ENCODE measurements at regions not wholly inside any gene's neighbourhood (a gene's known extent, or its start where the extent isn't known, plus 50 kb on each side); places are given as distances from the start of the nearest gene placed in this dataset.

DNA sequence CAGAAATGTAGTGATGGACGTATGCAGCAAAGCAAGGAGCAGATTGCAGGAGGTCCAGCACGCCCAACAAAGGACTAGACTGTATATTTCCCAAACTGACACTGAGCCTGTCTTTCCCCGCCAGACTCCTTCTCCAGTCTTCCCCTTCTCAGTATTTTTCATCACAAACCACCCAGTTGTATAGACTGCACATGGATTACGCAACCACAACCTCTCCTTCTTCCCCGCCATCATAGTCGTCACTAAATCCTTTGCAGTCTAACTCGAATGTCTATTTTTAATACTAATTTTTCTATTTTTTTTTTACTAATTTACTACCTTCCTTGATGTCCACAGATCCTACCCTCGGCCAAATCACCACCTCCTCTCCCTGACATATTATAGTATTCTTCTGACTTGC lies 105.4 kb downstream of the MTNR1A start (continued):
- no peak for TF ChIP-seq ZNF24 (IDR thresholded peaks at IDR 0.05)

DNA sequence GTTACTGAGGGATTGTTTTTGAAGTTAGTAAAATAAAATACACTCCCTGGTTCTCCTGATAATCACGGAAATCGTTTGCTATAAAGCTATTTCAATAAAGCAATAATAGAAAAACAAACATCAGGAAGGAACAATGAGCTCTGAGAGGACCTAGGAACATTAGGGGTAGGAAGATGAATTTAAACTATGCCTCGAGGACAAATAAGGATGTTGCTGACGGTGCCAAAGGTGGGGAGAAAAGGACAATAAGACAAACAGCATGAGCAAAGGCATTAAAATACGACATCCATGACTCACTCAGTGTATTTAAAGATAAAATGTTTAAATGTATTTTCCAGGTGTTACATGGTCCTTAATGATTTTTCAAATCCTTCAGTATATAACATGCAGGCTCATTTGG lies 110.3 kb downstream of the MTNR1A start:
- H3K4me1 ChIP-seq (ENCODE audit: control insufficient read depth, insufficient read depth, low read length), result no peaks in the 10 kb centered on the region
- RAD21 ChIA-PET (ENCODE audit: unreplicated experiment), result no interaction called here
- no TSS peak for BruUV-seq (replicated peaks)
- POLR2A ChIA-PET, result no interaction called here
- intact Hi-C loops (cut with micrococcal nuclease; ENCODE audit: unreplicated experiment) (no loop called here), in situ Hi-C loops (cut with MboI) (no loop called here)
- ATAC-seq (no peak), DNase-seq (ENCODE audit: low read depth, low spot score) (no peak), FAIRE-seq (no peak)
- no peaks in the 10 kb centered on the region for H3K9me3 ChIP-seq (replicated peaks; ENCODE audit: control insufficient read depth, insufficient read depth, low read length)
- 2% methylated on average over 5 of the region's 5 CpGs for WGBS (ENCODE audit: insufficient coverage, insufficient replicate concordance, low lambda C conversion rate, missing lambda C conversion rate)
- no peak overlapping the region for H2AFZ ChIP-seq (ENCODE audit: control insufficient read depth, low read depth, low read length)
- no peak overlapping the region for H3K4me2 ChIP-seq (ENCODE audit: control insufficient read depth, insufficient read depth)
- CTCF ChIA-PET, result no interaction called here
- no peaks in the 10 kb centered on the region for H4K20me1 ChIP-seq (ENCODE audit: control insufficient read depth, insufficient read depth)
- SMC1A ChIA-PET (ENCODE audit: uncharacterized antibody, unreplicated experiment), result no interaction called here
- H3K79me2 ChIP-seq (ENCODE audit: control insufficient read depth, insufficient read depth, low read length), result no peaks in the 10 kb centered on the region
- H3K36me3 ChIP-seq (ENCODE audit: control insufficient read depth in 2 of 2, insufficient read depth in 2 of 2, low read length in 1 of 2), result no peaks in the 10 kb centered on the region
- H3K4me3 ChIP-seq, result no peak overlapping the region
- H3K9ac ChIP-seq (ENCODE audit: control insufficient read depth, insufficient read depth, low read length), result no peak overlapping the region
- no peak overlapping the region for H3K27ac ChIP-seq (ENCODE audit: control insufficient read depth, insufficient read depth)
- no peaks in the 10 kb centered on the region for H3K27me3 ChIP-seq (replicated peaks in 1 of 2; ENCODE audit: control insufficient read depth in 2 of 2, insufficient read depth in 2 of 2, low read length in 1 of 2)
- TF ChIP-seq IKZF1 (conservative IDR thresholded peaks at IDR 0.05), result no peak
- TF ChIP-seq HDAC6 (IDR thresholded peaks at IDR 0.05; ENCODE audit: unreplicated experiment), result no peak
- TF ChIP-seq KAT2A (conservative IDR thresholded peaks at IDR 0.05; ENCODE audit: control insufficient read depth, low read depth, low read length), result no peak
- TF ChIP-seq NR2C1 (IDR thresholded peaks at IDR 0.05), result no peak
- no peak for TF ChIP-seq TCF3 (IDR thresholded peaks at IDR 0.05; ENCODE audit: borderline replicate concordance, insufficient read depth, low read depth, low read length)
- TF ChIP-seq, protein P1, sequence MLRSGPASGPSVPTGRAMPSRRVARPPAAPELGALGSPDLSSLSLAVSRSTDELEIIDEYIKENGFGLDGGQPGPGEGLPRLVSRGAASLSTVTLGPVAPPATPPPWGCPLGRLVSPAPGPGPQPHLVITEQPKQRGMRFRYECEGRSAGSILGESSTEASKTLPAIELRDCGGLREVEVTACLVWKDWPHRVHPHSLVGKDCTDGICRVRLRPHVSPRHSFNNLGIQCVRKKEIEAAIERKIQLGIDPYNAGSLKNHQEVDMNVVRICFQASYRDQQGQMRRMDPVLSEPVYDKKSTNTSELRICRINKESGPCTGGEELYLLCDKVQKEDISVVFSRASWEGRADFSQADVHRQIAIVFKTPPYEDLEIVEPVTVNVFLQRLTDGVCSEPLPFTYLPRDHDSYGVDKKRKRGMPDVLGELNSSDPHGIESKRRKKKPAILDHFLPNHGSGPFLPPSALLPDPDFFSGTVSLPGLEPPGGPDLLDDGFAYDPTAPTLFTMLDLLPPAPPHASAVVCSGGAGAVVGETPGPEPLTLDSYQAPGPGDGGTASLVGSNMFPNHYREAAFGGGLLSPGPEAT (IDR thresholded peaks at IDR 0.05; ENCODE audit: low read depth), result no peak
- no peak for TF ChIP-seq ZNF274 (IDR thresholded peaks at IDR 0.05; ENCODE audit: insufficient read depth, insufficient read length)
- TF ChIP-seq, protein P2, sequence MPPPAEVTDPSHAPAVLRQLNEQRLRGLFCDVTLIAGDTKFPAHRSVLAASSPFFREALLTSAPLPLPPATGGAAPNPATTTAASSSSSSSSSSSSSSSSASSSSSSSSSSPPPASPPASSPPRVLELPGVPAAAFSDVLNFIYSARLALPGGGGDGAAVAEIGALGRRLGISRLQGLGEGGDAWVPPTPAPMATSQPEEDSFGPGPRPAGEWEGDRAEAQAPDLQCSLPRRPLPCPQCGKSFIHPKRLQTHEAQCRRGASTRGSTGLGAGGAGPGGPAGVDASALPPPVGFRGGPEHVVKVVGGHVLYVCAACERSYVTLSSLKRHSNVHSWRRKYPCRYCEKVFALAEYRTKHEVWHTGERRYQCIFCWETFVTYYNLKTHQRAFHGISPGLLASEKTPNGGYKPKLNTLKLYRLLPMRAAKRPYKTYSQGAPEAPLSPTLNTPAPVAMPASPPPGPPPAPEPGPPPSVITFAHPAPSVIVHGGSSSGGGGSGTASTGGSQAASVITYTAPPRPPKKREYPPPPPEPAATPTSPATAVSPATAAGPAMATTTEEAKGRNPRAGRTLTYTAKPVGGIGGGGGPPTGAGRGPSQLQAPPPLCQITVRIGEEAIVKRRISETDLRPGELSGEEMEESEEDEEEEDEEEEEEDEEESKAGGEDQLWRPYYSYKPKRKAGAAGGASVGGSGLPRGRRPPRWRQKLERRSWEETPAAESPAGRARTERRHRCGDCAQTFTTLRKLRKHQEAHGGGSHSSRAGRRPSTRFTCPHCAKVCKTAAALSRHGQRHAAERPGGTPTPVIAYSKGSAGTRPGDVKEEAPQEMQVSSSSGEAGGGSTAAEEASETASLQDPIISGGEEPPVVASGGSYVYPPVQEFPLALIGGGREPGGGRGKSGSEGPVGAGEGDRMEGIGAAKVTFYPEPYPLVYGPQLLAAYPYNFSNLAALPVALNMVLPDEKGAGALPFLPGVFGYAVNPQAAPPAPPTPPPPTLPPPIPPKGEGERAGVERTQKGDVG (CRISPR knock-in tag; IDR thresholded peaks at IDR 0.05), result no peak
- TF ChIP-seq SMARCA5 (IDR thresholded peaks at IDR 0.05), result no peak
- TF ChIP-seq, protein P3, sequence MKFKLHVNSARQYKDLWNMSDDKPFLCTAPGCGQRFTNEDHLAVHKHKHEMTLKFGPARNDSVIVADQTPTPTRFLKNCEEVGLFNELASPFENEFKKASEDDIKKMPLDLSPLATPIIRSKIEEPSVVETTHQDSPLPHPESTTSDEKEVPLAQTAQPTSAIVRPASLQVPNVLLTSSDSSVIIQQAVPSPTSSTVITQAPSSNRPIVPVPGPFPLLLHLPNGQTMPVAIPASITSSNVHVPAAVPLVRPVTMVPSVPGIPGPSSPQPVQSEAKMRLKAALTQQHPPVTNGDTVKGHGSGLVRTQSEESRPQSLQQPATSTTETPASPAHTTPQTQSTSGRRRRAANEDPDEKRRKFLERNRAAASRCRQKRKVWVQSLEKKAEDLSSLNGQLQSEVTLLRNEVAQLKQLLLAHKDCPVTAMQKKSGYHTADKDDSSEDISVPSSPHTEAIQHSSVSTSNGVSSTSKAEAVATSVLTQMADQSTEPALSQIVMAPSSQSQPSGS (IDR thresholded peaks at IDR 0.05; ENCODE audit: low read length), result no peak
- no peak for TF ChIP-seq SUPT20H (IDR thresholded peaks at IDR 0.05; ENCODE audit: borderline replicate concordance, control insufficient read depth, low read depth, low read length)
- no peak for TF ChIP-seq SMC3 (IDR thresholded peaks at IDR 0.05; ENCODE audit: borderline replicate concordance, low read length)
- TF ChIP-seq, protein P4, sequence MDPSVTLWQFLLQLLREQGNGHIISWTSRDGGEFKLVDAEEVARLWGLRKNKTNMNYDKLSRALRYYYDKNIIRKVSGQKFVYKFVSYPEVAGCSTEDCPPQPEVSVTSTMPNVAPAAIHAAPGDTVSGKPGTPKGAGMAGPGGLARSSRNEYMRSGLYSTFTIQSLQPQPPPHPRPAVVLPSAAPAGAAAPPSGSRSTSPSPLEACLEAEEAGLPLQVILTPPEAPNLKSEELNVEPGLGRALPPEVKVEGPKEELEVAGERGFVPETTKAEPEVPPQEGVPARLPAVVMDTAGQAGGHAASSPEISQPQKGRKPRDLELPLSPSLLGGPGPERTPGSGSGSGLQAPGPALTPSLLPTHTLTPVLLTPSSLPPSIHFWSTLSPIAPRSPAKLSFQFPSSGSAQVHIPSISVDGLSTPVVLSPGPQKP (IDR thresholded peaks at IDR 0.05; ENCODE audit: low read depth, low read length), result no peak
- TF ChIP-seq SMAD5 (IDR thresholded peaks at IDR 0.05; ENCODE audit: low read depth), result no peak
- TF ChIP-seq CHD2 (IDR thresholded peaks at IDR 0.05; ENCODE audit: borderline replicate concordance, low read depth, low read length), result no peak
- TF ChIP-seq MYC (IDR thresholded peaks at IDR 0.05; ENCODE audit: insufficient read depth, insufficient read length, insufficient replicate concordance, low read length, severe bottlenecking), result no peak
- TF ChIP-seq ZNF384 (IDR thresholded peaks at IDR 0.05; ENCODE audit: borderline replicate concordance, low read depth, low read length), result no peak

All from GM12878 (cell line).